ENCODE measurements at regions not wholly inside any gene's neighbourhood (a gene's known extent, or its start where the extent isn't known, plus 50 kb on each side); places are given as distances from the start of the nearest gene placed in this dataset.
"Not testable (repeated sequence)": the region's sequence is repeated elsewhere in the genome, so short reads cannot be mapped to it uniquely, and the experiment has no call there.

- intact Hi-C loops (cut with DNase I; ENCODE audit: low total_unique reads), result no loop called here
Observed at GRCh38 chr17:70947636-70948565, 778.6 kb downstream of the KCNJ2 start.

DNA sequence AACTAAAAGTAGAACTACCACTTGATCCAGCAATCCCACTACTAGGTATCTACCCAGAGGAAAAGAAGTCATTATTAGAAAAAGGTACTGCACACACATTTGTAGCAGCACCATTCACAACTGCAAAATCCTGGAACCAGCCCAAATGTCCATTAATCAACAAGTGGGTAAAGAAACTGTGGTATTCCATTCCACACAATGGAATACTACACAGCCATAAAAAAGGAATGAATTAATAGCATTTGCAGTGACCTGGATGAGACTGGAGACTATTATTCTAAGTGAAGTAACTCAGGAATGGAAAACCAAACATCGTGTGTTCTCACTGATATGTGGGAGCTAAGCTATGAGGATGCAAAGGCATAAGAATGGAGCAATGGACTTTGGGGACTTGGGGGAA, 783.8 kb downstream of the KCNJ2 start:
- H3K27ac ChIP-seq; H3K4me1 ChIP-seq; H3K4me3 ChIP-seq; H3K36me3 ChIP-seq; H3K27me3 ChIP-seq; DNase-seq; intact Hi-C loops (cut with DNase I; ENCODE audit: low total_unique reads); H3K9me3 ChIP-seq: not testable (repeated sequence)

More at GRCh38 chr17:70947636-70948565, 778.6 kb downstream of the KCNJ2 start:
- no peaks in the 10 kb centered on the region for H3K9me3 ChIP-seq
- TF ChIP-seq CTCF (IDR thresholded peaks at IDR 0.05), result no peak
- TF ChIP-seq POLR2A (IDR thresholded peaks at IDR 0.05), result no peak
- no peaks in the 10 kb centered on the region for H3K4me1 ChIP-seq
- H3K36me3 ChIP-seq, result no peaks in the 10 kb centered on the region
- no peak overlapping the region for H3K4me3 ChIP-seq
- no peaks in the 10 kb centered on the region for H3K27me3 ChIP-seq
- no peak overlapping the region for H3K27ac ChIP-seq
- DNase-seq, result no peak

GRCh38 chr17:70955441-70955840, 786.1 kb downstream of the KCNJ2 start:
- H3K27me3 ChIP-seq, result no peaks in the 10 kb centered on the region
- H3K4me3 ChIP-seq, result no peak overlapping the region
- H3K9me3 ChIP-seq, result no peaks in the 10 kb centered on the region
- no peaks in the 10 kb centered on the region for H3K36me3 ChIP-seq
- no peak for TF ChIP-seq POLR2A (IDR thresholded peaks at IDR 0.05)
- TF ChIP-seq CTCF (IDR thresholded peaks at IDR 0.05), result no peak
- no peak for DNase-seq
- no peaks in the 10 kb centered on the region for H3K4me1 ChIP-seq
- no peak overlapping the region for H3K27ac ChIP-seq
- intact Hi-C loops (cut with DNase I; ENCODE audit: low total_unique reads), result no loop called here

DNA sequence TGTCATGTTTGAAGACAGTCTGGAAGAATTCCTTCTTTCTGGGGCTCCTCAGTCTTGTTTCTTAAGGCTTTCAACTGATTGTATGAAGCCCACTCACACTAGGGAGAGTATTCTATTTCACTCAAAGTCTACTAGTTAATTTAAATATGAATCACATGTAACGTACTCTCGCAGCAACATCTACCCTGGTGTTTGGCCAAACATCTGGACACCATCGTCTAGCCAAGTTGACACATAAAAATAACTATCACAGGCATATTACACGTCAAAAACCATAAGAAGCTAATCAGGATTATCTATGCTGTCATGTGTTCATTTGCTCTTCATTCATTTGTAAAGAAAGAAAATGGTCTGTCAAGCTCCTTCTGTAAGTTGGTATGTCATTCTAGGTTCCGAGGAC, 787.4 kb downstream of the KCNJ2 start:
- no peak overlapping the region for H3K4me3 ChIP-seq
- no peaks in the 10 kb centered on the region for H3K9me3 ChIP-seq
- intact Hi-C loops (cut with DNase I; ENCODE audit: low total_unique reads), result no loop called here
- H3K36me3 ChIP-seq, result no peaks in the 10 kb centered on the region
- H3K4me1 ChIP-seq, result no peaks in the 10 kb centered on the region
- DNase-seq, result no peak
- TF ChIP-seq CTCF (IDR thresholded peaks at IDR 0.05) (no peak), POLR2A (IDR thresholded peaks at IDR 0.05) (no peak)
- H3K27ac ChIP-seq, result no peak overlapping the region
- H3K27me3 ChIP-seq, result no peaks in the 10 kb centered on the region

GRCh38 chr17:70961341-70961740, 792.0 kb downstream of the KCNJ2 start:
- Histone ChIP-seq H3K27me3 (no peaks in the 10 kb centered on the region), H3K4me1 (no peaks in the 10 kb centered on the region), H3K9me3 (no peaks in the 10 kb centered on the region), H3K36me3 (no peaks in the 10 kb centered on the region), H3K4me3 (no peak overlapping the region), H3K27ac (no peak overlapping the region)
- TF ChIP-seq CTCF (IDR thresholded peaks at IDR 0.05) (no peak), POLR2A (IDR thresholded peaks at IDR 0.05) (no peak)
- DNase-seq, result no peak
- intact Hi-C loops (cut with DNase I; ENCODE audit: low total_unique reads), result no loop called here

All from uterus (tissue), 3 donors.